Middle frontal gyrus (tissue), 1 donor: ENCODE measurements at regions not wholly inside any gene's neighbourhood (a gene's known extent, or its start where the extent isn't known, plus 50 kb on each side); places are given as distances from the start of the nearest gene placed in this dataset.

ENCODE experiments used
- DNase-seq: peaks from one replicate; pipeline ENCODE4 v3.0.0-alpha.2; 2015; ENCODE audit warnings: low spot score; ENCODE audit errors: extremely low spot score

GRCh38 chr7:153381275-153382040 is 621.9 kb downstream of the ACTR3B start:
- peak; percentile 15 for DNase-seq

DNA sequence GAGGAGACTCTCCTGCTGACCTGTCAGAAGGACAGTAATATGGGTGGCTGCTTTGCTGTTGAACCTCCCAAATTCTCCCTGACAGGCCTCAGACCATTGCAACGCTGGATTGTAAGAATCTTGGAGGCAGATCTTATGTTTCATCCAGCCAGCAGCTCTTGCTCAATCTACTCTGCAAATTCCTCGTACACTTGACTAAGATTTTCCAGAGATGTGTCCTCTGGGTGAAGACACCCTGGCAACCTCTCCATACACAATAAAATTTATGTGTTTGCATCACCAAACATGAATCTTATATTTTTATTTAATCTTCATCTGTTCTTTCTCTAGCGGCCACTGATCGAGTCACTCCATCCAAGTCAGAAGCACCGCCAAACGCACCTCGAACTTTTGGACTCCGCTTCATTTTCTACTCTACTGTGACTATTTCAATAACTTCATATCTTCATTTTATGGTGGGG is 623.1 kb downstream of the ACTR3B start:
- no peak for DNase-seq

- DNase-seq: no peak
Observed at GRCh38 chr7:153383781-153384180, 624.2 kb downstream of the ACTR3B start.

GRCh38 chr7:153385502-153385901 is 626.0 kb downstream of the ACTR3B start:
- no peak for DNase-seq

GRCh38 chr7:153386556-153386955 is 627.0 kb downstream of the ACTR3B start:
- no peak for DNase-seq

DNA sequence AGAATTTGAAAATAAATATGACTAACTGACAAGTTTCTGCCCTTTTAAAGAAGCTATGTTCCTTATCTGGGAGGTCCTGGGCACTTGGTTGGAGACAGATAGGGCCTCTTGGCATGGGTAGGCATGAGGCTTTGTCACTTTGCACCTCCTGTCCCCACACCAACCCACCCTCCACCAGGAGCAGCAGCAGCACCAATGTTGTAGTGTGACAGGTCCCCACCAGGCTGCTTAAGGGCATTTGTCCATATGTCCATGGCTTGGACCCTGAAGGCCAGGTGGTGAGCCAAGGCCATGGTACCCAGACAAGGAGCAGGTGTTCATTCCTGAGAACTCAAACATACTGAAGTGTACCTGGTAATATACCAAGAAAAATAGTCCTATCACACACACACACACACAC is 629.1 kb downstream of the ACTR3B start:
- no peak for DNase-seq

- DNase-seq: no peak
Observed at GRCh38 chr7:153389261-153389660, 629.7 kb downstream of the ACTR3B start.

GRCh38 chr7:153390955-153391354 is 631.4 kb downstream of the ACTR3B start:
- no peak for DNase-seq

DNA sequence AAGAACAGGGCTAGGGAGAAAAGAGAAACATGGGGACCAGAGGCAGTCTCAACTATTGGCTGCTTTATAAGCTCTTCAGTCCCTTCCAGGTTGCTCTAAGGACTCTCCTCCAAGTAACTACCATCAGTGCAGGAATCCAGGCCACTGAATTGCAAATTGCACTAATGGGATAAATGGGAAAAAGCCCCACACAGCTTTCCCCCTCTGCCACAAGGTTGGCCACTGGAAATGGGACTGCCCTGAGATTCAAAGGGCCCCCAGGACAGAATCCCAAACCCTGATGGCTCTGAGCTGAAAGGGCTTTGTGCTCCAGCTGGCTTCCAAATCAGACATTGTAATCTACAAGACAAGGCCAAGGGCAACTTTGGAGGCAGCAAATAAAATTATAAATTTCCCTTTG is 633.2 kb downstream of the ACTR3B start:
- no peak for DNase-seq

- no peak for DNase-seq
Observed at GRCh38 chr7:153393666-153394065, 634.1 kb downstream of the ACTR3B start.

DNA sequence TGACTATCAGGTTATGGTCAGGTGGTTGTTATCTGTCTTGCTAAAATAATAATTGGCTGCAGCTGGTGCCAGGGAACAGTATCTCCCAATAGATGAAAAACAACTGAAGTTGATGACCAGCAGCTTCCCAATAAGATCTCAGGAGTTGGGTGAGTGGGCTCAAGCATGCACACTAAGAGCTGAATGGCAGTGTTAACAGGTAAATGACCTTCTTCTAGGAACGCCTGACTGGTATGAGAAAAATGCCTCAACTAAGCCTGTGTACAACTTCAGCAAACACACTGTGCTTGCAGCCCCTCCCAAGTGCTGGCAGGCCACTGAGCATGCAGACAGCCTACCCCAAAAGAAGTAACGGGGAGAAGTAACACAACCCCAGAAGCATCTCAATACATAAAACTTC is 636.9 kb downstream of the ACTR3B start:
- DNase-seq: no peak

DNA sequence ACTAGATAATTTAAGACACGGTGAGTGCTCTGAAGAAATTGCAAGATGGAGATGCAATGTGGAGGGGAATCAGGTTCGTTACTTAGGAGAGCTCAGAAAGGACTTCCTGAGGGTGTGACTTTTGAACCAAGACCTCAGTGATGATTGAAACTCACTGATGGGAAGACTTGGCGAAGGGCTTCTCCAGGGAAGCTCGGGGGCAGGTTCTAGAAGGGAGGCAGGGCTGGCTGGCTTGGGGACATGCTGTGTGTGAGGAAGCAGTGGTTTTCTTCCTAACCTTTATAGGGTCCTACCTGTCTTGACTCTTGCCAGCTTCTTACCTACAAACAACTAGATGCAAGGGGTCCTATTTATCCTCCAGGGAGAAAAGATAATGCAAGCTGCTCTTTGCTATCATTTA is 637.9 kb downstream of the ACTR3B start:
- DNase-seq: no peak

DNA sequence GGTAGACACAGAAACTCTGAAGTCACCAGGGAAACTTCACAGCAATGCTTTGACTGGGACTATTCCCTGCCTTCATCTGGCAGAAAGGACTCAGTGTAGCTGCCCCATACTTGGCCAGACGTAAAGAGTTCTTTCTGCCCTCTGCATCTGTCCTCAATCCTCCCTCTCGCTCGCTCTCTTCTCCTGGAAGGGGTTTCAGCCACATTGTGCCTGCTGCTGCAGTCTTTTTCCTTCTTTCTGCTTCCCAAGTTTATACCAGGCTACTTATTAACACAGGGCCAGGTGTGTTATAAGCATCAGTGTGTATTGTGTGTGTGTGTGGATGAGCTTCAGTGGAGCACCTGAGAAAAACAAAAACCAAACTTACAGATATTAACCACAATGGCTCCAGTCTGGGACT is 638.4 kb downstream of the ACTR3B start:
- no peak for DNase-seq

GRCh38 chr7:153398370-153398769 is 638.8 kb downstream of the ACTR3B start:
- no peak for DNase-seq

- no peak for DNase-seq
Observed at GRCh38 chr7:153398789-153399553, 639.4 kb downstream of the ACTR3B start.

- DNase-seq: no peak
Observed at GRCh38 chr7:153399554-153399940, 640.0 kb downstream of the ACTR3B start.

DNA sequence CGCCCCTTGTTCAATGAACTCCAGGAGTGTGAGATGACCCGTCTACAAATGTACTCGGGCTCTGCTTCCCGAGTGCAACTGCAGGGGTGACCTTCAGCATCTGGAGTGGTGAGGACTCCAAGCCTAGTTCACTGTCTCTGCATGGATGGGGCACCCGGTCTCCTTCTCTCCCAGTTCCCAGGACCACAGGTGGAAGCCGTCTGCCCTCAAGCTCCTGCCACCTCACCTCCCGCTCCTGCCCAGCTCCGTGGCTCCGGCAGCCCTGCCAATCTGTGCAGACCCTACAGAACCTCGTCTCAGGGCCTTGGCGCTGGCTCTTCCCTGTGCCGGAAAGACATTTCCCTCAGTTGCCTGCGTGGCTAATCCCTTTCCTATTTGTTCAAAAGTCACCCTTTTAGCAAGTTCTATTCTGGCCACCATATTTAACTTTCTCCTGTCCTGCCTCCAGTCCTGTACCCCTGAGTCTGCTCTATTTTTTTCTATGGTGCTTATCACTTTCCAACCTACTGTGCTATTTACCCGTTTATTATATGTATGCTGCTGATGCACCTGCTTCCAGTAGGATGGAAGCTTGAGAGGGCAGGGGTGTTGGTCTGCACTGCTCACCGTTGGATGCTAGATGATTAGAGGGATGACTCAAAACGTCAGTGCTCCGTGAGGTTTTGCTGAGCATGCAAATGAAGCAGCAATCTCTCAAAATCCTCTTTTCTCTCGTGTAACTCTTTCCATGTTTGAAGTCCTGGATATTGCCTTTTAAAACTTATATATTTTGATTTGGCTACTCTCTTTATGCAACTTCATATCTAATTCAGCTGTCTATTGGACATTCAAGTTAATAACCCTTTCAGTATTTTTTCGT is 641.4 kb downstream of the ACTR3B start:
- DNase-seq: no peak

DNA sequence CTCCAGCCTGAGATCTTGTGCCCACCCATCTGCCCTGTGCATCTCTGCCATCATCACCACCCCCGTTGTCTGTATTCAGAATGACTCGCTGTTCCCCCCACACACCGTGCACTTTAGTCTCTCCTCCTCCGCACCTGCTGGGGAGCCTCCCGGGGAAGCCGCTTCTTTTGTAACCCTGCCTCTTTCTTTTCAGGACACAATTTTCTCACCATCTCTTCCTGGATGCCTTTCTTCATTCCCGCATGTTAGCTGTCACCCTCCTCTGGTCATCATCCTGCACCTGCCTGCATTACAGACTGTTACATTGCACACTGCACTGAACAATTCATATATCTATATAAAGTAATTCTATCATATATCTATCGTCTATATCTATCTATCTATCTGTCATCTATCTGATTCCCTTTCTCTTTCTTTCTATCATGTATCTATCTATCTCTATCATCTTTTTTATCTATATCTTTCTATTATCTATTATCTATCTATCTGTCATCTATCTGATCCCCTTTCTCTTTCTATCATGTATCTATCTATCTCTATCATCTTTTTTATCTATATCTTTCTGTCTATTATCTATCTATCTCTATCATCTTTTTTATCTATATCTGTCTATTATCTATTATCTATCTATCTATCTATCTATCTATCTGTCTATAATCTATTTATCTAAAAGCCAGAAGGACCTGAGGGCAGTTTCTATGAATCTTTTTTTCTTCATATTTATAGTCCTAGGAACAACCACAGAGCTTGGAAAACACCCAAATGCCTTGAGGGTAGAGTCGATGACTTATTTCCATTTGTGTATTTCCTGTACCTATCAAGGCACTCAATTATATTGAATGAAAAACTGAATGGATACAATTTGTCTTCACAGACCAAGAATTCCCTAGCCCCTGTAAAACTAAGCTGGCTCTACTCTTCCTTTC is 642.5 kb downstream of the ACTR3B start:
- DNase-seq: no peak

DNA sequence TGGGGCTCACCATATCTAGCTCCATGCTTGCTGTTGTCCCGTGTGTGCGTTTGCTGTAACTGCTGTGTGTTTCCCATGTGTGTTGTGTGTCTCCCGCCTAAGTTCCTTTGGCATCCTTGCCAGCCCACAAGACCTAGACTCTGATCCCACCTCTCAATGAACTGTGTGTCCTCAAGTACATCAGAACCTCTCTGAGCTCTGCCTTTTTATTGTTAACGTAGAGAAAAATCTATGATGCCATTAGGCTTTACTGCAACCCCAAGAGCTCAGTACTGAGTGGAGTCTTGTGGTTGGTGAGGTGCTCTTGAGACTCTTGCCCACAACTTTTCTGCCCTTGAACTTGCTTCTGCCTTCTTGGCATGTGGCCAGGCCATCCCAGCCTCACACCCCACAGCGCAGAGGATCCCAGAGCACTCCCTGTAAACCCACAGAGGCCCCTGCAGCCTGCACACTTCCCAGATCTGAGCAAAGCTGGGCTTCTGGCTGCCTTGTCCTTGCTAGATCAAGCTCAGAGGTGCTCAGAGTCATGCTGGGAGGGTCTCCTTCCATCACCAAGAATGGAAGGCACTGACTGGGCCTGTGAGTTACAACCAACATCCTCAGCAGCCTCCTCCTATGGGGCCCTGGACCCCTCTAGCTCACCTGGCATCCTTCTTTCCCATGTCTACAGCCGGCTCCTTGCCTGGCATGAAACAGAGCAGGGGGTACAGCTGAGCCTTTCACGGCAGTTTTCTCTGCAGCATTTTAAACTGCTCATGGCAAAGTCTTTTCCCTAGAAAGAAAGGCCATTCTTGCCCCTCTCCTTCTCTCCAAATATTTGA is 643.4 kb downstream of the ACTR3B start:
- DNase-seq: no peak

GRCh38 chr7:153404124-153404523 is 644.6 kb downstream of the ACTR3B start:
- DNase-seq: no peak
